Naive B cell (primary cell): ENCODE measurements at regions not wholly inside any gene's neighbourhood (a gene's known extent, or its start where the extent isn't known, plus 50 kb on each side); places are given as distances from the start of the nearest gene placed in this dataset.

Source experiments
- ATAC-seq, 2 donors: fragments of 150-1000 bp; cut with Tn5 transposase; 2 replicates each; pipeline ENCODE4 v1.10.0; 2021; ENCODE audit warnings: low read depth in 2 of 2, mild to moderate bottlenecking in 2 of 2, moderate library complexity in 2 of 2
- DNase-seq: peaks from one replicate; pipeline ENCODE4 v3.0.0; 2022
- H3K27ac Mint-ChIP-seq, 6 donors: one replicate each; pipeline ENCODE4 v1.8.0; 2020 to 2022; ENCODE audit warnings: mild to moderate bottlenecking in 6 of 6, mixed read lengths in 6 of 6, moderate library complexity in 5 of 6, inconsistent platforms in 2 of 6
- H3K27me3 Mint-ChIP-seq, 3 donors: one replicate each; pipeline ENCODE4 v1.8.0; 2021 to 2022; ENCODE audit warnings: mixed read lengths in 3 of 3, mild to moderate bottlenecking in 1 of 3
- H3K36me3 Mint-ChIP-seq, 2 donors: one replicate each; pipeline ENCODE4 v1.8.0; 2020 to 2022; ENCODE audit warnings: mixed read lengths in 2 of 2, inconsistent platforms in 1 of 2, mild to moderate bottlenecking in 1 of 2
- H3K4me1 Mint-ChIP-seq, 3 donors: one replicate each; pipeline ENCODE4 v1.8.0; 2020 to 2022; ENCODE audit warnings: mixed read lengths in 3 of 3, inconsistent platforms in 1 of 3, mild to moderate bottlenecking in 1 of 3, moderate library complexity in 1 of 3
- H3K4me3 Mint-ChIP-seq, 8 donors: one replicate each; pipeline ENCODE4 v1.8.0; 2020 to 2022; ENCODE audit warnings: mild to moderate bottlenecking in 8 of 8, mixed read lengths in 8 of 8, moderate library complexity in 8 of 8, inconsistent platforms in 2 of 8
- H3K9me3 Mint-ChIP-seq, 7 donors: one replicate each; pipeline ENCODE4 v1.8.0; 2020 to 2022; ENCODE audit warnings: mixed read lengths in 7 of 7, mild to moderate bottlenecking in 5 of 7, inconsistent platforms in 2 of 7, moderate library complexity in 1 of 7

DNA sequence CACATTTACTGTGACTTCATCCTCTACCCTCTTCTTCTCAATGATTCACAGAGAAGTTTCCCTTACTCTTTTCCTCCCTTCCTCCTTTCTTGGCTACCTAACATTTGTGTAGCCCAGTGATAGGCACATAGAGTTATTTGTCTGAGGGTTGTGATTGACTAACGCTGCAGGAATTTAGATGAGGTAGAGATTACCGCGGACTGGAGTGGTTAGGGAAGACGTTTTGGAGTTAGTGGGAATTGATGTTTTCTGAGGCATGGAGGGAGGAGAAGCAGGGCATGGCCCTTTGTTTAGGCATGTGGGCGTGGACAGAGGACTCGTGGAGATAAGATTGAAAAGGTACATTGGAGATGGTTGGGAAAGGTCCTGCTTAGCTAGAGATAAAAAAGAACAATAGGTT, 246.7 kb downstream of the GPAT3 start:
- H3K4me1 Mint-ChIP-seq = no peaks in the 10 kb centered on the region
- no peak overlapping the region for H3K27ac Mint-ChIP-seq
- no peaks in the 10 kb centered on the region for H3K36me3 Mint-ChIP-seq
- H3K4me3 Mint-ChIP-seq = no peak overlapping the region
- DNase-seq (no peak), ATAC-seq (no peak)
- H3K27me3 Mint-ChIP-seq = peaks cover 0 to 7% (median 0%) of the 10 kb centered on the region in 3 donors
- H3K9me3 Mint-ChIP-seq = peaks cover 0 to 6% (median 0%) of the 10 kb centered on the region in 7 donors

DNA sequence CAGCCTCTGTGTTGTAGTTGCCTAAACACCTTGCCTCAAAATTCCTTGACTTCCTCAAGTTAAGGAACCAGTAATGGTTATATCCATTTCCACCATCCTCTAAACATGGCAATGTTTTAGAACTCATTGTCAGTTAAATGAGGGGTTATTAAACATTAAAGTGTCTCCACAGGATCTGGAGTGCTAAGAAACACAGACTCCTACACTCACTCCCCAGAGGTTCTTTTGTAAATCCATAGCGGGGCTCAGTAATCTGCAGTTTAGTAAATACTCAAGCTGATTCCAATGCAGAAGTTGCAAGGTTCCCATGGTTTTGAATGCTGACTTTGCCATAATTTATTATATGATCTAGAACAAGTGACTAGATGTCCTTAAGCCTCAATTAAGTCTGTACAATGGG, 245.5 kb downstream of the GPAT3 start:
- ATAC-seq = no peak
- H3K4me3 Mint-ChIP-seq = no peak overlapping the region
- H3K27me3 Mint-ChIP-seq = peaks cover 0 to 12% (median 0%) of the 10 kb centered on the region in 3 donors
- H3K9me3 Mint-ChIP-seq = peaks cover 0 to 6% (median 0%) of the 10 kb centered on the region in 7 donors
- H3K27ac Mint-ChIP-seq = no peak overlapping the region
- no peaks in the 10 kb centered on the region for H3K36me3 Mint-ChIP-seq
- DNase-seq = no peak
- H3K4me1 Mint-ChIP-seq = no peaks in the 10 kb centered on the region

DNA sequence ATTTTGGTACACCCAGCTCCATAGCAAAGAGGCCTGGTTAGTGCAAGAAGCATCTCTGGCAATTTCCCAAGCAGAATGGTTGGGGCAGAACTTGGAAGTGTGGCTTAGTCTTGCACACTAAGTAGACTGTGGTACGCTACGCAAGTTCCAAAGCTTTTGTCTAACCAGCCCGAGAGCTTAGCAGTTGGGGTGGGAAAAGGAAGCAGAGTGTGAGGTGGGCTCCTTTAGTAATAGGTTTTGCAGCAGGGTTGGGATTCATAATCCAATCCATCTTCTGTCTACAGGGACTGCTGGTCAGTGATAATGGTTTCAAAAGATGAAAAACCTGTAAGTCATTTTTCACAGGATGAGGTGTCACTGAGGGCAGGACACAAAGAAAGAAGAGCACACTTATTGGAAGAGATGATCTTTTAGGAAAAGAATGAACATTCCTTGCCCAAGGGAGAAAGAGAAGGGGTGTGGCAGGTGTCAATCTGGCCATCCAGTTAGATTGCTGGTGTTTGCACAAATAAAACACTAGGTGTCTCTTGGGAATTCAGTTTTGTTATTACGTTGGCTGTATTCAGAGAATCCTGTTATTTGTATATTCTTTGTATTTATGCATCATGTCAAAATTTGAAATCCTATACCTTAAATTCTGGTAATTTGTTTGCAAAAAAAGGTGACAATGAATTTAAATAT, 244.3 kb downstream of the GPAT3 start:
- Mint-ChIP-seq H3K9me3 (peaks cover 0 to 6% (median 0%) of the 10 kb centered on the region in 7 donors), H3K36me3 (no peaks in the 10 kb centered on the region), H3K27ac (no peak overlapping the region), H3K4me1 (no peaks in the 10 kb centered on the region), H3K4me3 (no peak overlapping the region), H3K27me3 (peaks cover 0 to 20% (median 0%) of the 10 kb centered on the region in 3 donors)
- DNase-seq = no peak
- ATAC-seq = no peak

DNA sequence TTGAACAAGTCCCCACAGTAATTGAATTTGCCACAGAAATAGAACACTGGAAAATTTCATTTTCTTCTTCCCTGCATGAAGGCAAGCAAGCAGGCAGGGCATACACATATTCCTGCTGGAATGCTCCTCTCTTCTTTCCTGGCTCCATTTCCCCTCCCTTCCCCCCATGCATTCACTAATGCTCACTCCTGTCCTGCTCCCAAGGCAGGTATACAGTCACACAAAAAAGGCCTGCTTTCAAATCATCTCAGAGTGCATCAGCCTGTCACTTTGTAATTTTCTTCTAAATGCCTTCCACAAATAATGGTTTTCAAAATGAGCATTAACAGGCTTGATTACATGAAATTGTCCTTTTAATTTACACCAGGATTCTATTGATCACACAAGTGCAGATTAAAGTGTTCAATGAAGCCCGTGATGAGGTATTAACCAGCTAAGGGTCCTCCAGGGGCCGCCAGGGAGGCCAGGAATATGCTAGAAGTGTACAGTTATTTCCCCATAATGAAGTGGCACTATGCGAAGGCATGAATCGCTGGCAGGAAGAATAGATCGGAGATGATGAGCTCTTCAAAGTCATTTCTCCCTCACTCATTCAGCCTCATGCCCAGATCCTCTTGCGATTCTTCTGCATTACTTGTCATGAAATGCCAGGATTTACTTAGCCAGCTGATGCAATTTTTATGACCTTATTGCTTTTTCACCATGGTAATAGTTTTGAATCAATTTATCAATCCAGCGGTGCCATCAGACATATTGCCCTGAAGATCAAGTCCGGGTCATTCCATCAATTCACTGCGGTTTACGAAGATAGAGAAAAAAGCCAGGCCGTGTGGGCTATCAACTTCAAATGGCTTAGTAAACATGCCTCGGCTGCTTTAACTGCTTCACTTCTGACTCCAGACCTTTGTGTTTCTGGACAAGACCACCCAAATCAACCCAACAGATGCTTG, 243.5 kb downstream of the GPAT3 start:
- DNase-seq (no peak), ATAC-seq (no peak)
- H3K4me3 Mint-ChIP-seq = no peak overlapping the region
- H3K27me3 Mint-ChIP-seq = peaks cover 0 to 20% (median 0%) of the 10 kb centered on the region in 3 donors
- peaks cover 0 to 5% (median 0%) of the 10 kb centered on the region in 7 donors for H3K9me3 Mint-ChIP-seq
- no peak overlapping the region for H3K27ac Mint-ChIP-seq
- no peaks in the 10 kb centered on the region for H3K4me1 Mint-ChIP-seq
- H3K36me3 Mint-ChIP-seq = no peaks in the 10 kb centered on the region

DNA sequence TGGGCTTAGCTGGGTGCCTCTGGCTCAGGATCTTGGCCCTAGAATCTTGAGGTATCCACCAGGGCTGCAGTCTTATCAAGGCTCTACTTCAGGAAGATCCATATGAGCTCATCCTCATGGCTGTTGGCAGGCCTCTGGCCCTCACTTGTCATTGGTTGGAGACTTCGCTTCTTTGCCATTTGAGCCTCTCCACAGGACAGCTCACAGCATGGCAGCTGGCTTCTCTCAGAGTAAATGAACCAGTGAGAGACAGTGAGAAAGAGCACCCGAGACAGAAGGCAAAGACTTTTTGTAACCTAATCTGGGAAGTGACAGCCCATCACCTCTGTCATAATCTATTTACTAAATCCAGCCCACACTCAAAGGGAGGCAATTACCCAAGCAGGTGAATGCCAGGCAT, 236.8 kb downstream of the GPAT3 start:
- no peaks in the 10 kb centered on the region for H3K36me3 Mint-ChIP-seq
- H3K4me1 Mint-ChIP-seq = no peaks in the 10 kb centered on the region
- H3K4me3 Mint-ChIP-seq = no peak overlapping the region
- H3K9me3 Mint-ChIP-seq = no peaks in the 10 kb centered on the region
- peaks cover 0 to 14% (median 9%) of the 10 kb centered on the region in 3 donors for H3K27me3 Mint-ChIP-seq
- no peak overlapping the region for H3K27ac Mint-ChIP-seq
- DNase-seq (no peak), ATAC-seq (no peak)

DNA sequence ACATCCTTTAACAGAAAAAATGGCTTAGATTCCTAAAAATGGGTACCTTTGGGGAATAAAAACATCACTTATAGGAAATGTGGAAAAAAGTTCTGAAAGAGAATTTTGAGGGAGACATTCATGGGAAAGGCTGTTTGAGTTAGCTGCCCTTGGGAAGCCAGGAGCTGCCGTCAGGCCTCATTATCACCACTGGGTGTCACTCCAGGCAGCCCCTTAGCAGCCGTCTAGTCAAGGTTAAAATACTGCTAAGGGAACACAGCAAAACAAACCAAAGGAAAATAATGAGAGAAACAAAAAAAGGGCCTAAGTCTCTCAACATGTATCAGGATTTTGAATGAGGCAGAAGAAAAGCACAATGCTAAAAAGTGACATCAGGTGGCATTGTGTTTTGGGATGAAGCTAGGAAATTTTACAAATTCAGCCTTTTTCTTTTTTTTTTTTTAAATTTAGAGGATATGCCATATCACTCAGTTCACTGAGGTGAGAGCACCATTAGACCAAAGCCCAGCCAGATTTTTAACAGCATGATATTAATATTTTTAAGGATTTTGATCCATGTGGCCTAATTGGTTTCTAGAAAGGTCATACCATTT, 235.3 kb downstream of the GPAT3 start:
- Mint-ChIP-seq H3K27me3 (peaks cover 0 to 9% (median 7%) of the 10 kb centered on the region in 3 donors), H3K4me1 (no peaks in the 10 kb centered on the region), H3K27ac (no peak overlapping the region), H3K36me3 (no peaks in the 10 kb centered on the region), H3K4me3 (no peak overlapping the region), H3K9me3 (no peaks in the 10 kb centered on the region)
- ATAC-seq = no peak
- no peak for DNase-seq

DNA sequence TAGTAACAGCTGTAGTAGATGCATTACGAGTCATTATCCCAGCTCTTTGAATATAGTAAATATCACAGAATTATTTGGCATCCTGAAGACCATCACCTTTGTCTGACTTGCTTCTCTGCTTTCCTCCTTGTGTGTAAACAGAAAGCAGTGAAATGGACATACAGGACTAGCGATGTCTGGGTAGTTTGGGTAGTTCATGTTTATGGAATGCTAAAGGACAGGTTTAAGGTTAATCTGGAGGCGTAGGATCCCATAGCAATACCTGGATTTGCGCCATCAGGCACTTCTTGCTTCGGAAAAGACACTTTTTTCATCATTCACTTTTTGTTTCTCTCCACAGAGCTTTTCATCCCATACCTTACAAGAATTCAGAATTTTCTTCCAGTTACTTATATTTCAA, 232.2 kb downstream of the GPAT3 start:
- ATAC-seq (no peak), DNase-seq (no peak)
- Mint-ChIP-seq H3K4me3 (no peak overlapping the region), H3K36me3 (no peaks in the 10 kb centered on the region), H3K27me3 (peaks cover 0 to 9% (median 6%) of the 10 kb centered on the region in 3 donors), H3K9me3 (peaks cover 0 to 2% (median 0%) of the 10 kb centered on the region in 7 donors), H3K4me1 (no peaks in the 10 kb centered on the region), H3K27ac (no peak overlapping the region)

DNA sequence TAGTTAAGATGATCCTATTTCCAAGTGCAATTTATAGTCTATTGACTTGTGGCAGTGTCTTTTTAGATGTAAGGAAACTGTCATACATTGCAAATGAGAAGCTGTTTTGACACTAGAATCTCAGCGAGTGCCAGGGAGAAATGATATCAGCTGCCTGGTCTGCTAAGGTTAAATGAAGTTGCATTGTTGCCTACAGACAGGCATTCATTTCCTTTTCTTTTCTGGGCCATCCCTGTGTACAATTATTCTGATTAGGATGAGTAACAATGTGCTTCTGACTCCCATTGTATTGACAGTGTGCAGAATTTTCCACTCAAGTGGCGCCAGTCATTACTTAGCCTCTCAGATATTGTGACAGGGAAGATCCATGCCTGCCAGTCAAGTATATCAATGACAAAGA, 231.2 kb downstream of the GPAT3 start:
- H3K27ac Mint-ChIP-seq = no peak overlapping the region
- DNase-seq (no peak), ATAC-seq (no peak)
- H3K27me3 Mint-ChIP-seq = peaks cover 4 to 14% (median 11%) of the 10 kb centered on the region in 3 donors
- H3K4me3 Mint-ChIP-seq = no peak overlapping the region
- no peaks in the 10 kb centered on the region for H3K4me1 Mint-ChIP-seq
- H3K36me3 Mint-ChIP-seq = no peaks in the 10 kb centered on the region
- H3K9me3 Mint-ChIP-seq = peaks cover 0 to 2% (median 0%) of the 10 kb centered on the region in 7 donors

DNA sequence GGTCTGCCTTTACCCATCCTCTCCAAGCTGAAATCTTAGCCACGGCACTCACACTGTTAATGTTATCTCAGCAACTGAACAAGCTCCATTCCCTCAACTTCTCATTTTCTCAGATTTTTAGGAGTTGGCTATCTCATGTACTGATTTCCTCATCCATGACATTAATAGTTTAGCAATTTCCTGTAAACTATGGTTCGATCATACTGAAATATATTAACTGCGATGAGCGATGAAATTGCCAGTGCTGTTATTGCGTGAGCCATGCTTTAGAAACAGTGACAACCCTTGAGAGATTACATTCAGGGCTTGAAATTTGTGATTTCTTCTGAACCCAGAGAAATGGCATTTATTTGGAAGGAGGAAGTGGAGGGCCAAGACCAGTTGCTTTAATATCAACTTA, 223.7 kb downstream of the GPAT3 start:
- DNase-seq (no peak), ATAC-seq (no peak)
- H3K27ac Mint-ChIP-seq = no peak overlapping the region
- H3K27me3 Mint-ChIP-seq = peaks cover 14 to 22% (median 19%) of the 10 kb centered on the region in 3 donors
- H3K36me3 Mint-ChIP-seq = no peaks in the 10 kb centered on the region
- peaks cover 0 to 2% (median 0%) of the 10 kb centered on the region in 7 donors for H3K9me3 Mint-ChIP-seq
- H3K4me3 Mint-ChIP-seq = no peak overlapping the region
- H3K4me1 Mint-ChIP-seq = no peaks in the 10 kb centered on the region

DNA sequence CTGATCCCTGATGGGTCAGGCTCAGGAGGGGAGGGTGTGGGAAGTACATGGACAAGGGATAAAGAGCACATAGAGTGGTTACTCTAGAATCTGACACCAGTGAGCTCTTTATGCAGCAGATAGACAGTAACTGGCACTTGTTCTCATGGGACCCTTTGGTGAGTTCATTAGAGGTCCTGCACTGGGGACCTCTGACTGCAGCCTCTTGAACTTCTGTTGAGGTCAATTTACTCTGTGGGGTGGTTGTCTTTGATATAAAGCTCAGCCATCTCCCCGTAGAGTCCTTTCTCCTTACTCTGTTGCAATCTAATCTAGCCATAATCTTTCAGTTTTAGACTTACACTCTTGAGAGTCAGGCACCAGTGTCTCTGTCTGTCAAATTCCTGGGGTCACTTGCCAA, 222.4 kb downstream of the GPAT3 start:
- Mint-ChIP-seq H3K27me3 (peaks cover 14 to 19% (median 16%) of the 10 kb centered on the region in 3 donors), H3K4me3 (no peak overlapping the region), H3K4me1 (no peaks in the 10 kb centered on the region), H3K27ac (no peak overlapping the region), H3K36me3 (no peaks in the 10 kb centered on the region), H3K9me3 (no peaks in the 10 kb centered on the region)
- ATAC-seq = no peak
- DNase-seq = no peak

DNA sequence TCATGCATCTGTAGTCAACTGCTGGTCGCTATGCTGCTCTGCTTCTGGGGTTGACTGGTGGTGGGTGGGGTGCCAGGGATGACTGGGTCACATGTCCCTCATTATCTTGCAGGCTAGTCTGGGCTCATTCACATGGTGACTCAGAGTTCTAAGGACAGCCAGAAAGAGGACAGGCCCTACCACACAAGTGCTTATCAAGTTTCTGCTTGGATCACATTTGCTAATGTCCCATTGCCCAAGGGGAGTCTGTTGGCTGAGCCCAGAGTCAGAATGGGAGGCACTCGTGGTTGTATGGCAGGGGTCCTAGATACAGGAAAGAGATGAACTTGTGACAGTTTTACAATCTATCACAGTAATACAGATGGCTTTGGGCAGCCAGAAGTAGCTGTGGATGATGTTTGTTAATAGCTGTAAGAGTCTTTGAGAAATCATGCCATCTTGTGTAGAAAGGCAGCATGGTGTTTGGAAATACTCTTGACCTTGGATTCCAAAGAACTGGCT, 221.3 kb downstream of the GPAT3 start:
- ATAC-seq (no peak), DNase-seq (no peak)
- Mint-ChIP-seq H3K4me3 (no peak overlapping the region), H3K36me3 (no peaks in the 10 kb centered on the region), H3K9me3 (peaks cover 0 to 5% (median 0%) of the 10 kb centered on the region in 7 donors), H3K27me3 (peaks cover 11 to 15% (median 12%) of the 10 kb centered on the region in 3 donors), H3K27ac (no peak overlapping the region), H3K4me1 (no peaks in the 10 kb centered on the region)

DNA sequence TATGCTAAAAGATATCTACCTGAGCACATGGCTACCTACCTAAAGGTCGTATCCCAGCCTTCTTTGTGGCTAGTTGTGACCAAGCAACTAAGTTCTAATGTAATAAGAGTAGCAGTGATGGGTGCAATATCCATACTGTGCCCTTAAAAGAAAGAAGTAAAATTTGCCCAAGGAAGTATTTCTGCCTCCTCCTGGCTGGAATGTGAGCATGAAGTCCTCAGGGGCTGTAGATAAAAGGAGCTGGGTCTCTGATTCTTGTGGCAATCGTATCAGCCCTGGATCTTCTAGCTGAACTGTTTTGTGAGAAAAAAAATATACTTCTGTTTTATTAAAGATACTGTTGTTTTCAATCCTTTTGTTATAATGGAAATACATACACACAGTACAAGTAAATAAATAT, 217.4 kb downstream of the GPAT3 start:
- no peak for DNase-seq
- Mint-ChIP-seq H3K9me3 (peaks cover 0 to 5% (median 0%) of the 10 kb centered on the region in 7 donors), H3K4me1 (no peaks in the 10 kb centered on the region), H3K27me3 (peaks cover 4 to 11% (median 6%) of the 10 kb centered on the region in 3 donors), H3K27ac (no peak overlapping the region), H3K36me3 (no peaks in the 10 kb centered on the region), H3K4me3 (no peak overlapping the region)
- no peak for ATAC-seq

DNA sequence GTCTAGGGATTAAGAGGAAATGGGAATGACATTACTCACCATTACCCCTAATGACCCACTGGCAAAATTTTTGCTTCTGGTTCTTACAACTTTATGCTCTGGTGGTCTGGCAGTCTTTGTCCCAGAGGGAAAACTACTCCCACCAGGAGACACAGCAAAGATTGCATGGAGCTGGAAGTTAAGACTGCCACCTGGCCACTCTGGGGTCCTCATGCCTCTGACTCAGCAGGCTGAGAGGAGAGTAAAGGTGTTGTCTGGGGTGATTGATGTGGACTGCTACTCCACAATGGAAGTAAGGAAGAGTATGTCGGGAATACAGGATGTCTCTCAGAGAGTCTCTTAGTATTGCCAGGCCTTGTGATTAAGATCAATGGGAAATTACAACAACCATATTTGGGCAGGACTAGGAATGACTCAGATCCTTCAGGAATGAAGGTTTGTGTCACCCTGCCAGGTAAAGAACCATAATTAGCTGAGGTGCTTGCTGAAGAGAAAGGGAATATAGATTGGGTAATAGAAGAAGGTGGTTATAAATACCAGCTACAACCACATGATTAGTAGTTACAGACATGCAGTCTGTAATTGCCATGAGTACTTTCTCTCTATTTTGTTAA, 215.5 kb downstream of the GPAT3 start:
- ATAC-seq (no peak), DNase-seq (no peak)
- no peaks in the 10 kb centered on the region for H3K4me1 Mint-ChIP-seq
- H3K36me3 Mint-ChIP-seq = no peaks in the 10 kb centered on the region
- no peak overlapping the region for H3K27ac Mint-ChIP-seq
- H3K27me3 Mint-ChIP-seq = peaks cover 5 to 18% (median 16%) of the 10 kb centered on the region in 3 donors
- H3K4me3 Mint-ChIP-seq = no peak overlapping the region
- H3K9me3 Mint-ChIP-seq = peaks cover 0 to 5% (median 0%) of the 10 kb centered on the region in 7 donors
